ENCODE measurements at regions not wholly inside any gene's neighbourhood (a gene's known extent, or its start where the extent isn't known, plus 50 kb on each side); places are given as distances from the start of the nearest gene placed in this dataset.

GRCh38 chr2:147062073-147062472 is 782.8 kb upstream of the ACVR2A start:
- no peak for DNase-seq (ENCODE audit: low read depth in 2 of 2)
- no peak overlapping the region for H3K4me2 ChIP-seq (ENCODE audit: extremely low read depth, insufficient read depth, low read length)
- H3K4me3 ChIP-seq (replicated peaks in 1 of 4; ENCODE audit: control extremely low read depth in 1 of 4, insufficient read depth in 1 of 4, low read depth in 3 of 4, low read length in 4 of 4): no peak overlapping the region
- H3K27me3 ChIP-seq (ENCODE audit: control insufficient read depth, insufficient read depth, low read length): no peaks in the 10 kb centered on the region
- H2AFZ ChIP-seq (ENCODE audit: low read length): no peak overlapping the region
- no peaks in the 10 kb centered on the region for H3K36me3 ChIP-seq (ENCODE audit: control insufficient read depth, insufficient read depth, low read length)
- no peak for TF ChIP-seq EZH2 (IDR thresholded peaks at IDR 0.05; ENCODE audit: low read length, missing control alignments)
- no peak for TF ChIP-seq CTCF (conservative IDR thresholded peaks at IDR 0.05 in 1 of 2, IDR thresholded peaks at IDR 0.05 in 1 of 2; ENCODE audit: low read depth in 1 of 2, low read length in 2 of 2)
- no peaks in the 10 kb centered on the region for H3K79me2 ChIP-seq (ENCODE audit: control insufficient read depth, insufficient read depth, low read length)
- H3K4me1 ChIP-seq (ENCODE audit: control insufficient read depth, extremely low read depth, insufficient read depth, low read length): no peaks in the 10 kb centered on the region
- no peak overlapping the region for H3K27ac ChIP-seq (ENCODE audit: insufficient read depth, low read length)
- no peak overlapping the region for H3K9ac ChIP-seq (ENCODE audit: insufficient read depth, low read length)
- H3K9me3 ChIP-seq (ENCODE audit: control insufficient read depth, insufficient read depth, low read depth, low read length): no peaks in the 10 kb centered on the region
- no peaks in the 10 kb centered on the region for H4K20me1 ChIP-seq (ENCODE audit: control insufficient read depth, extremely low read depth, insufficient read depth, low read length)

GRCh38 chr2:147061269-147061668 is 783.6 kb upstream of the ACVR2A start:
- Histone ChIP-seq H4K20me1 (ENCODE audit: control insufficient read depth, extremely low read depth, insufficient read depth, low read length) (no peaks in the 10 kb centered on the region), H3K4me3 (replicated peaks in 1 of 4; ENCODE audit: control extremely low read depth in 1 of 4, insufficient read depth in 1 of 4, low read depth in 3 of 4, low read length in 4 of 4) (no peak overlapping the region), H2AFZ (ENCODE audit: low read length) (no peak overlapping the region), H3K4me2 (ENCODE audit: extremely low read depth, insufficient read depth, low read length) (no peak overlapping the region), H3K9ac (ENCODE audit: insufficient read depth, low read length) (no peak overlapping the region), H3K27ac (ENCODE audit: insufficient read depth, low read length) (no peak overlapping the region), H3K9me3 (ENCODE audit: control insufficient read depth, insufficient read depth, low read depth, low read length) (no peaks in the 10 kb centered on the region), H3K4me1 (ENCODE audit: control insufficient read depth, extremely low read depth, insufficient read depth, low read length) (no peaks in the 10 kb centered on the region), H3K27me3 (ENCODE audit: control insufficient read depth, insufficient read depth, low read length) (no peaks in the 10 kb centered on the region), H3K36me3 (ENCODE audit: control insufficient read depth, insufficient read depth, low read length) (no peaks in the 10 kb centered on the region), H3K79me2 (ENCODE audit: control insufficient read depth, insufficient read depth, low read length) (no peaks in the 10 kb centered on the region)
- TF ChIP-seq CTCF (conservative IDR thresholded peaks at IDR 0.05 in 1 of 2, IDR thresholded peaks at IDR 0.05 in 1 of 2; ENCODE audit: low read depth in 1 of 2, low read length in 2 of 2) (no peak), EZH2 (IDR thresholded peaks at IDR 0.05; ENCODE audit: low read length, missing control alignments) (no peak)
- no peak for DNase-seq (ENCODE audit: low read depth in 2 of 2)

GRCh38 chr2:147057892-147058490 is 786.8 kb upstream of the ACVR2A start:
- H4K20me1 ChIP-seq (ENCODE audit: control insufficient read depth, extremely low read depth, insufficient read depth, low read length): no peaks in the 10 kb centered on the region
- TF ChIP-seq CTCF (conservative IDR thresholded peaks at IDR 0.05 in 1 of 2, IDR thresholded peaks at IDR 0.05 in 1 of 2; ENCODE audit: low read depth in 1 of 2, low read length in 2 of 2) (no peak), EZH2 (IDR thresholded peaks at IDR 0.05; ENCODE audit: low read length, missing control alignments) (no peak)

More at GRCh38 chr2:147057892-147058490, 786.8 kb upstream of the ACVR2A start:
- Histone ChIP-seq H3K9me3 (ENCODE audit: control insufficient read depth, insufficient read depth, low read depth, low read length) (no peaks in the 10 kb centered on the region), H3K36me3 (ENCODE audit: control insufficient read depth, insufficient read depth, low read length) (no peaks in the 10 kb centered on the region), H3K4me1 (ENCODE audit: control insufficient read depth, extremely low read depth, insufficient read depth, low read length) (no peaks in the 10 kb centered on the region), H3K4me2 (ENCODE audit: extremely low read depth, insufficient read depth, low read length) (no peak overlapping the region), H3K79me2 (ENCODE audit: control insufficient read depth, insufficient read depth, low read length) (no peaks in the 10 kb centered on the region), H2AFZ (ENCODE audit: low read length) (no peak overlapping the region), H3K27me3 (ENCODE audit: control insufficient read depth, insufficient read depth, low read length) (no peaks in the 10 kb centered on the region), H3K9ac (ENCODE audit: insufficient read depth, low read length) (no peak overlapping the region), H3K27ac (ENCODE audit: insufficient read depth, low read length) (no peak overlapping the region), H3K4me3 (replicated peaks in 1 of 4; ENCODE audit: control extremely low read depth in 1 of 4, insufficient read depth in 1 of 4, low read depth in 3 of 4, low read length in 4 of 4) (no peak overlapping the region)
- DNase-seq (ENCODE audit: low read depth in 2 of 2): no peak

All from fibroblast of lung (primary cell).